T-helper 1 cell treated with Interleukin-12 subunit alpha and Interleukin-12 subunit beta and Interleukin-4 antibody, amounts not matched to agents 30 ng/mL and 1 ng/mL, for 36 hours (primary cell): ENCODE measurements at regions not wholly inside any gene's neighbourhood (a gene's known extent, or its start where the extent isn't known, plus 50 kb on each side); places are given as distances from the start of the nearest gene placed in this dataset.

ENCODE experiments used
- intact Hi-C: fragments of 100-400 bp; cut with micrococcal nuclease; formaldehyde crosslinking; loops from one replicate; pipeline ENCODE4 v1.15.1; 2024

GRCh38 chr12:3973269-3973884 lies 100.2 kb upstream of the PARP11 start:
- intact Hi-C loops: loop anchor here (2.0 to 5.0 kb wide), 2 partner anchors 27 to 36 kb away; no protein-coding TSS in a partner anchor

GRCh38 chr12:3972576-3972975 lies 99.4 kb upstream of the PARP11 start:
- intact Hi-C loops: loop anchor here (2.0 to 5.0 kb wide), 2 partner anchors 26 to 35 kb away; no protein-coding TSS in a partner anchor

GRCh38 chr12:3968523-3968922 lies 95.3 kb upstream of the PARP11 start:
- intact Hi-C loops: no loop called here

GRCh38 chr12:3967556-3968160 lies 94.5 kb upstream of the PARP11 start:
- intact Hi-C loops: no loop called here

GRCh38 chr12:3966376-3966775 lies 93.2 kb upstream of the PARP11 start:
- intact Hi-C loops: no loop called here

- intact Hi-C loops: no loop called here
These were observed 91.8 kb upstream of the PARP11 start for GRCh38 chr12:3965046-3965445.

- intact Hi-C loops: no loop called here
These were observed 91.2 kb upstream of the PARP11 start for GRCh38 chr12:3964439-3964838.

- intact Hi-C loops: loop anchor here (1.0 kb wide), 1 partner anchor 78 kb away; no protein-coding TSS in a partner anchor
These were observed 89.7 kb upstream of the PARP11 start for GRCh38 chr12:3962631-3963483.

GRCh38 chr12:3961591-3961990 lies 88.4 kb upstream of the PARP11 start:
- intact Hi-C loops: no loop called here

- intact Hi-C loops: no loop called here
These were observed 86.8 kb upstream of the PARP11 start for GRCh38 chr12:3959799-3960560.

- intact Hi-C loops: no loop called here
These were observed 85.3 kb upstream of the PARP11 start for GRCh38 chr12:3958534-3958933.

- intact Hi-C loops: loop anchor here (2.0 kb wide), 1 partner anchor 17 kb away; no protein-coding TSS in a partner anchor
These were observed 78.4 kb upstream of the PARP11 start for GRCh38 chr12:3951380-3952135.

- intact Hi-C loops: loop anchor here (2.0 kb wide), 1 partner anchor 16 kb away; no protein-coding TSS in a partner anchor
These were observed 77.6 kb upstream of the PARP11 start for GRCh38 chr12:3950714-3951320.

- intact Hi-C loops: loop anchor here (1.0 to 2.0 kb wide), 2 partner anchors 25 to 50 kb away; no protein-coding TSS in a partner anchor
These were observed 74.6 kb upstream of the PARP11 start for GRCh38 chr12:3947781-3948180.

- intact Hi-C loops: loop anchor here (2.0 kb wide), 1 partner anchor 27 kb away; no protein-coding TSS in a partner anchor
These were observed 72.5 kb upstream of the PARP11 start for GRCh38 chr12:3945671-3946070.

- intact Hi-C loops: no loop called here
These were observed 71.4 kb upstream of the PARP11 start for GRCh38 chr12:3944620-3945019.

- intact Hi-C loops: loop anchor here (5.0 kb wide), 1 partner anchor 34 kb away; no protein-coding TSS in a partner anchor
These were observed 64.9 kb upstream of the PARP11 start for GRCh38 chr12:3938042-3938544.

GRCh38 chr12:3935078-3935477 lies 61.9 kb upstream of the PARP11 start:
- intact Hi-C loops: loop anchor here (1.0 to 5.0 kb wide), 3 partner anchors 8 to 37 kb away; no protein-coding TSS in a partner anchor

GRCh38 chr12:3933819-3934192 lies 60.6 kb upstream of the PARP11 start:
- intact Hi-C loops: loop anchor here (2.0 to 5.0 kb wide), 2 partner anchors 17 to 37 kb away; no protein-coding TSS in a partner anchor
